ENCODE measurements at regions not wholly inside any gene's neighbourhood (a gene's known extent, or its start where the extent isn't known, plus 50 kb on each side); places are given as distances from the start of the nearest gene placed in this dataset.
A peak's percentile ranks its signal among the peaks of the same experiment; 100 is the strongest.

- Mint-ChIP-seq H3K27me3 (no peaks in the 10 kb centered on the region), H3K4me1 (no peaks in the 10 kb centered on the region), H3K27ac (no peak overlapping the region), H3K9me3 (peaks cover 18% of the 10 kb centered on the region), H3K4me3 (no peak overlapping the region), H3K36me3 (no peaks in the 10 kb centered on the region)
- no peak for DNase-seq
These were observed 258.1 kb downstream of the BMP2 start for GRCh38 chr20:7025635-7026034.

- DNase-seq = no peak
- H3K27me3 Mint-ChIP-seq = no peaks in the 10 kb centered on the region
- no peak overlapping the region for H3K27ac Mint-ChIP-seq
- H3K4me3 Mint-ChIP-seq = no peak overlapping the region
- peaks cover 3% of the 10 kb centered on the region for H3K9me3 Mint-ChIP-seq
- H3K36me3 Mint-ChIP-seq = no peaks in the 10 kb centered on the region
- H3K4me1 Mint-ChIP-seq = no peaks in the 10 kb centered on the region
These were observed 261.5 kb downstream of the BMP2 start for GRCh38 chr20:7029019-7029418.

GRCh38 chr20:7031222-7031621, 263.7 kb downstream of the BMP2 start:
- DNase-seq = no peak
- H3K27me3 Mint-ChIP-seq = no peaks in the 10 kb centered on the region
- no peaks in the 10 kb centered on the region for H3K36me3 Mint-ChIP-seq
- H3K9me3 Mint-ChIP-seq = peaks cover 7% of the 10 kb centered on the region
- H3K4me1 Mint-ChIP-seq = no peaks in the 10 kb centered on the region
- H3K4me3 Mint-ChIP-seq = no peak overlapping the region
- H3K27ac Mint-ChIP-seq = no peak overlapping the region

GRCh38 chr20:7038029-7038428, 270.5 kb downstream of the BMP2 start:
- H3K4me3 Mint-ChIP-seq = no peak overlapping the region
- H3K27me3 Mint-ChIP-seq = no peaks in the 10 kb centered on the region
- no peaks in the 10 kb centered on the region for H3K4me1 Mint-ChIP-seq
- H3K36me3 Mint-ChIP-seq = no peaks in the 10 kb centered on the region
- DNase-seq = no peak
- peaks cover 7% of the 10 kb centered on the region for H3K9me3 Mint-ChIP-seq
- no peak overlapping the region for H3K27ac Mint-ChIP-seq

GRCh38 chr20:7057611-7058010, 290.1 kb downstream of the BMP2 start:
- H3K9me3 Mint-ChIP-seq = peaks cover 2% of the 10 kb centered on the region
- H3K27me3 Mint-ChIP-seq = no peaks in the 10 kb centered on the region
- no peak for DNase-seq
- no peak overlapping the region for H3K27ac Mint-ChIP-seq
- no peaks in the 10 kb centered on the region for H3K36me3 Mint-ChIP-seq
- H3K4me3 Mint-ChIP-seq = no peak overlapping the region
- no peaks in the 10 kb centered on the region for H3K4me1 Mint-ChIP-seq

GRCh38 chr20:7078804-7079203, 311.3 kb downstream of the BMP2 start:
- Mint-ChIP-seq H3K9me3 (peaks cover 4% of the 10 kb centered on the region), H3K4me3 (no peak overlapping the region), H3K36me3 (no peaks in the 10 kb centered on the region)

GRCh38 chr20:7080472-7080871, 313.0 kb downstream of the BMP2 start:
- Mint-ChIP-seq H3K9me3 (peaks cover 7% of the 10 kb centered on the region), H3K27ac (no peak overlapping the region), H3K27me3 (no peaks in the 10 kb centered on the region), H3K36me3 (no peaks in the 10 kb centered on the region), H3K4me1 (no peaks in the 10 kb centered on the region), H3K4me3 (no peak overlapping the region)
- no peak for DNase-seq

More at GRCh38 chr20:7078804-7079203, 311.3 kb downstream of the BMP2 start:
- Mint-ChIP-seq H3K27ac (no peak overlapping the region), H3K27me3 (no peaks in the 10 kb centered on the region), H3K4me1 (no peaks in the 10 kb centered on the region)
- no peak for DNase-seq

GRCh38 chr20:7085467-7085866, 318.0 kb downstream of the BMP2 start:
- Mint-ChIP-seq H3K36me3 (no peaks in the 10 kb centered on the region), H3K4me1 (no peaks in the 10 kb centered on the region)

GRCh38 chr20:7087803-7088202, 320.3 kb downstream of the BMP2 start:
- peaks cover 5% of the 10 kb centered on the region for H3K9me3 Mint-ChIP-seq
- no peaks in the 10 kb centered on the region for H3K36me3 Mint-ChIP-seq
- no peak overlapping the region for H3K4me3 Mint-ChIP-seq
- no peak for DNase-seq
- H3K27ac Mint-ChIP-seq = no peak overlapping the region
- H3K4me1 Mint-ChIP-seq = no peaks in the 10 kb centered on the region
- no peaks in the 10 kb centered on the region for H3K27me3 Mint-ChIP-seq

More at GRCh38 chr20:7085467-7085866, 318.0 kb downstream of the BMP2 start:
- Mint-ChIP-seq H3K9me3 (peaks cover 5% of the 10 kb centered on the region), H3K27me3 (no peaks in the 10 kb centered on the region), H3K4me3 (no peak overlapping the region), H3K27ac (no peak overlapping the region)
- DNase-seq = no peak

GRCh38 chr20:7090001-7090400, 322.5 kb downstream of the BMP2 start:
- H3K36me3 Mint-ChIP-seq = no peaks in the 10 kb centered on the region
- DNase-seq = no peak
- peaks cover 2% of the 10 kb centered on the region for H3K9me3 Mint-ChIP-seq
- H3K27ac Mint-ChIP-seq = no peak overlapping the region
- no peaks in the 10 kb centered on the region for H3K4me1 Mint-ChIP-seq
- no peak overlapping the region for H3K4me3 Mint-ChIP-seq
- H3K27me3 Mint-ChIP-seq = no peaks in the 10 kb centered on the region

GRCh38 chr20:7090811-7091210, 323.3 kb downstream of the BMP2 start:
- Mint-ChIP-seq H3K9me3 (peaks cover 2% of the 10 kb centered on the region), H3K36me3 (no peaks in the 10 kb centered on the region), H3K4me1 (no peaks in the 10 kb centered on the region), H3K27me3 (no peaks in the 10 kb centered on the region), H3K4me3 (no peak overlapping the region), H3K27ac (no peak overlapping the region)
- DNase-seq = no peak

- H3K27me3 Mint-ChIP-seq = no peaks in the 10 kb centered on the region
- no peaks in the 10 kb centered on the region for H3K4me1 Mint-ChIP-seq
- H3K36me3 Mint-ChIP-seq = no peaks in the 10 kb centered on the region
- no peak overlapping the region for H3K4me3 Mint-ChIP-seq
- peaks cover 2% of the 10 kb centered on the region for H3K9me3 Mint-ChIP-seq
- DNase-seq = no peak
- H3K27ac Mint-ChIP-seq = no peak overlapping the region
These were observed 324.2 kb downstream of the BMP2 start for GRCh38 chr20:7091655-7092054.

GRCh38 chr20:7094438-7094997, 327.0 kb downstream of the BMP2 start:
- no peaks in the 10 kb centered on the region for H3K36me3 Mint-ChIP-seq
- H3K27ac Mint-ChIP-seq = no peak overlapping the region
- no peak overlapping the region for H3K4me3 Mint-ChIP-seq
- H3K9me3 Mint-ChIP-seq = peaks cover 9% of the 10 kb centered on the region
- H3K27me3 Mint-ChIP-seq = no peaks in the 10 kb centered on the region
- no peaks in the 10 kb centered on the region for H3K4me1 Mint-ChIP-seq
- DNase-seq = peak; percentile 2

GRCh38 chr20:7106910-7107309, 339.4 kb downstream of the BMP2 start:
- DNase-seq = no peak
- Mint-ChIP-seq H3K4me1 (no peaks in the 10 kb centered on the region), H3K36me3 (no peaks in the 10 kb centered on the region), H3K4me3 (no peak overlapping the region), H3K27me3 (no peaks in the 10 kb centered on the region), H3K9me3 (peaks cover 1% of the 10 kb centered on the region), H3K27ac (no peak overlapping the region)

GRCh38 chr20:7108929-7109328, 341.4 kb downstream of the BMP2 start:
- peaks cover 1% of the 10 kb centered on the region for H3K9me3 Mint-ChIP-seq
- no peaks in the 10 kb centered on the region for H3K36me3 Mint-ChIP-seq
- no peaks in the 10 kb centered on the region for H3K27me3 Mint-ChIP-seq
- H3K4me1 Mint-ChIP-seq = no peaks in the 10 kb centered on the region
- H3K4me3 Mint-ChIP-seq = no peak overlapping the region
- no peak overlapping the region for H3K27ac Mint-ChIP-seq
- DNase-seq = no peak

- DNase-seq = no peak
- no peaks in the 10 kb centered on the region for H3K4me1 Mint-ChIP-seq
- H3K27me3 Mint-ChIP-seq = no peaks in the 10 kb centered on the region
- H3K36me3 Mint-ChIP-seq = no peaks in the 10 kb centered on the region
- no peak overlapping the region for H3K4me3 Mint-ChIP-seq
- no peak overlapping the region for H3K27ac Mint-ChIP-seq
- H3K9me3 Mint-ChIP-seq = no peaks in the 10 kb centered on the region
These were observed 346.3 kb downstream of the BMP2 start for GRCh38 chr20:7113577-7114466.
